ENCODE measurements at regions not wholly inside any gene's neighbourhood (a gene's known extent, or its start where the extent isn't known, plus 50 kb on each side); places are given as distances from the start of the nearest gene placed in this dataset.

DNA sequence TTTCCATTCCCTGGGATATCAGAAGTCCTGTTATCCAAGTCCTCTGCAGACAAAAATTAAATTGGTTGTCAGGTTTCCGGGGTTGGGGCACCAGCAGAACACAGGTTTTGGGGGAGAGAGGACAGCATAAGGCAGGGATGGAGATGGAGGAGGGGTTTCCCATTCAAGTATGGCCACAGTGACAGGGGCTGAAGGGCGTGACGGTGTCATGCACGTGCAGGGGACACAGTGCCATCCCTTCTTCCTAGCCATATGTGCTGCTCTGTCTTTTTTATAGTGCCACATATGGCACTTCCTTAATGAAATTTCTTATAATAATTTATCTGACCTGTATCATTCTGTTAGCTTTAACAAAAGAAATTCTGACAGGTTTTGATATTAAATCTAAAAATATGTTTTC is 259.2 kb downstream of the PTEN start:
- TF ChIP-seq POLR2AphosphoS5 (IDR thresholded peaks at IDR 0.05; ENCODE audit: low read depth, low read length) (no peak), TAF1 (IDR thresholded peaks at IDR 0.05; ENCODE audit: low read depth, low read length) (no peak), POLR2A (IDR thresholded peaks at IDR 0.05; ENCODE audit: low read depth, low read length) (no peak), SPI1 (IDR thresholded peaks at IDR 0.05; ENCODE audit: low read depth, low read length) (no peak), PAX5 (IDR thresholded peaks at IDR 0.05; ENCODE audit: insufficient read depth, low read length, severe bottlenecking) (no peak)

All from GM12891 (cell line).